Upper lobe of left lung (tissue), 4 donors: ENCODE measurements at regions not wholly inside any gene's neighbourhood (a gene's known extent, or its start where the extent isn't known, plus 50 kb on each side); places are given as distances from the start of the nearest gene placed in this dataset.

Experiments
- CTCF ChIP-seq, 6 experiments: fragments of 450-650 bp in 4 of 6; fragments of 200-600 bp in 2 of 6; sonication (generic) in 2 of 6; IDR thresholded peaks; one replicate each; pipeline ENCODE4 v1.5.1; 2016 to 2019; ENCODE audit warnings: antibody characterized with exemption in 6 of 6
- POLR2A ChIP-seq, 4 donors: fragments of 450-650 bp; IDR thresholded peaks; one replicate each; pipeline ENCODE4 v1.5.1; 2016 to 2017; ENCODE audit warnings: antibody characterized with exemption in 4 of 4, mild to moderate bottlenecking in 2 of 4

- TF ChIP-seq CTCF (IDR thresholded peaks at IDR 0.05) = no peak
- no peak for TF ChIP-seq POLR2A (IDR thresholded peaks at IDR 0.05)
Measured at GRCh38 chr15:93202405-93202804, 113.4 kb upstream of the RGMA start.
